ENCODE measurements at regions not wholly inside any gene's neighbourhood (a gene's known extent, or its start where the extent isn't known, plus 50 kb on each side); places are given as distances from the start of the nearest gene placed in this dataset.

GRCh38 chr1:60345049-60345448, 271.5 kb upstream of the C1orf87 start:
- DNase-seq (ENCODE audit: low read depth) = no peak
- TF ChIP-seq CTCF (conservative IDR thresholded peaks at IDR 0.05; ENCODE audit: control insufficient read depth, insufficient read depth, low read depth, low read length) = no peak
- no peak overlapping the region for H3K4me3 ChIP-seq (ENCODE audit: control insufficient read depth, low read depth, low read length)

GRCh38 chr1:60343736-60344135, 270.2 kb upstream of the C1orf87 start:
- H3K4me3 ChIP-seq (ENCODE audit: control insufficient read depth, low read depth, low read length) = no peak overlapping the region
- no peak for TF ChIP-seq CTCF (conservative IDR thresholded peaks at IDR 0.05; ENCODE audit: control insufficient read depth, insufficient read depth, low read depth, low read length)
- no peak for DNase-seq (ENCODE audit: low read depth)

- no peak for DNase-seq (ENCODE audit: low read depth)
- TF ChIP-seq CTCF (conservative IDR thresholded peaks at IDR 0.05; ENCODE audit: control insufficient read depth, insufficient read depth, low read depth, low read length) = no peak
- H3K4me3 ChIP-seq (ENCODE audit: control insufficient read depth, low read depth, low read length) = no peak overlapping the region
Measured at GRCh38 chr1:60342569-60342968, 269.0 kb upstream of the C1orf87 start.

GRCh38 chr1:60341274-60341673, 267.7 kb upstream of the C1orf87 start:
- no peak for DNase-seq (ENCODE audit: low read depth)
- no peak overlapping the region for H3K4me3 ChIP-seq (ENCODE audit: control insufficient read depth, low read depth, low read length)
- TF ChIP-seq CTCF (conservative IDR thresholded peaks at IDR 0.05; ENCODE audit: control insufficient read depth, insufficient read depth, low read depth, low read length) = no peak

- no peak for TF ChIP-seq CTCF (conservative IDR thresholded peaks at IDR 0.05; ENCODE audit: control insufficient read depth, insufficient read depth, low read depth, low read length)
- H3K4me3 ChIP-seq (ENCODE audit: control insufficient read depth, low read depth, low read length) = no peak overlapping the region
- DNase-seq (ENCODE audit: low read depth) = no peak
Measured at GRCh38 chr1:60331647-60332046, 258.1 kb upstream of the C1orf87 start.

GRCh38 chr1:60329651-60330050, 256.1 kb upstream of the C1orf87 start:
- no peak overlapping the region for H3K4me3 ChIP-seq (ENCODE audit: control insufficient read depth, low read depth, low read length)
- TF ChIP-seq CTCF (conservative IDR thresholded peaks at IDR 0.05; ENCODE audit: control insufficient read depth, insufficient read depth, low read depth, low read length) = no peak
- DNase-seq (ENCODE audit: low read depth) = no peak

- TF ChIP-seq CTCF (conservative IDR thresholded peaks at IDR 0.05; ENCODE audit: control insufficient read depth, insufficient read depth, low read depth, low read length) = no peak
- no peak overlapping the region for H3K4me3 ChIP-seq (ENCODE audit: control insufficient read depth, low read depth, low read length)
- DNase-seq (ENCODE audit: low read depth) = no peak
Measured at GRCh38 chr1:60311838-60312237, 238.3 kb upstream of the C1orf87 start.

All from fibroblast of mammary gland (primary cell).